Ascending aorta (tissue), 2 donors: ENCODE measurements at regions not wholly inside any gene's neighbourhood (a gene's known extent, or its start where the extent isn't known, plus 50 kb on each side); places are given as distances from the start of the nearest gene placed in this dataset.

Experiments
- DNase-seq, 2 donors: peaks; one replicate each; pipeline ENCODE4 v3.0.0-alpha.2; 2019; ENCODE audit warnings: low spot score in 2 of 2
- H3K27ac ChIP-seq, 2 donors: fragments of 200-600 bp; sonication (generic); one replicate each; pipeline ENCODE4 v1.5.1; 2016 to 2017; ENCODE audit warnings: mild to moderate bottlenecking in 1 of 2
- H3K27me3 ChIP-seq: fragments of 200-600 bp; sonication (generic); one replicate; pipeline ENCODE4 v1.5.1; 2017
- H3K36me3 ChIP-seq, 2 donors: fragments of 200-600 bp; sonication (generic); one replicate each; pipeline ENCODE4 v1.5.1; 2016
- H3K4me1 ChIP-seq, 2 donors: fragments of 200-600 bp; sonication (generic); one replicate each; pipeline ENCODE4 v1.5.1; 2016 to 2017; ENCODE audit warnings: mild to moderate bottlenecking in 1 of 2
- H3K4me3 ChIP-seq, 2 donors: fragments of 200-600 bp; sonication (generic); one replicate each; pipeline ENCODE4 v1.5.1; 2016 to 2017; ENCODE audit warnings: mild to moderate bottlenecking in 1 of 2
- H3K9me3 ChIP-seq, 2 donors: fragments of 200-600 bp; sonication (generic); one replicate each; pipeline ENCODE4 v1.5.1; 2016
- CTCF ChIP-seq, 3 experiments: fragments of 200-600 bp in 2 of 3; fragments of 450-650 bp in 1 of 3; sonication (generic) in 2 of 3; IDR thresholded peaks; one replicate each; pipeline ENCODE4 v1.5.1; 2016 to 2019; ENCODE audit warnings: antibody characterized with exemption in 3 of 3, mild to moderate bottlenecking in 1 of 3, moderate library complexity in 1 of 3
- intact Hi-C: fragments of 100-400 bp; cut with DNase I; formaldehyde crosslinking; loops from one replicate; pipeline ENCODE4 v1.15.1; 2023

GRCh38 chr9:107933097-107933496 lies 443.5 kb upstream of the KLF4 start:
- Histone ChIP-seq H3K27ac (no peak overlapping the region), H3K36me3 (no peaks in the 10 kb centered on the region), H3K27me3 (no peaks in the 10 kb centered on the region), H3K9me3 (no peaks in the 10 kb centered on the region), H3K4me3 (no peak overlapping the region), H3K4me1 (no peaks in the 10 kb centered on the region)
- TF ChIP-seq CTCF (IDR thresholded peaks at IDR 0.05): no peak
- no peak for DNase-seq
- intact Hi-C loops: no loop called here

GRCh38 chr9:107932601-107933000 lies 443.0 kb upstream of the KLF4 start:
- Histone ChIP-seq H3K27me3 (no peaks in the 10 kb centered on the region), H3K27ac (no peak overlapping the region), H3K4me3 (no peak overlapping the region), H3K36me3 (no peaks in the 10 kb centered on the region), H3K4me1 (no peaks in the 10 kb centered on the region), H3K9me3 (no peaks in the 10 kb centered on the region)
- DNase-seq: no peak
- intact Hi-C loops: no loop called here
- no peak for TF ChIP-seq CTCF (IDR thresholded peaks at IDR 0.05)

- no peak for TF ChIP-seq CTCF (IDR thresholded peaks at IDR 0.05)
- intact Hi-C loops: no loop called here
- Histone ChIP-seq H3K27ac (no peak overlapping the region), H3K27me3 (no peaks in the 10 kb centered on the region), H3K4me3 (no peak overlapping the region), H3K36me3 (no peaks in the 10 kb centered on the region), H3K9me3 (no peaks in the 10 kb centered on the region), H3K4me1 (no peaks in the 10 kb centered on the region)
- DNase-seq: no peak
Observed at GRCh38 chr9:107932046-107932445, 442.5 kb upstream of the KLF4 start.

GRCh38 chr9:107931071-107931715 lies 441.6 kb upstream of the KLF4 start:
- Histone ChIP-seq H3K4me1 (no peaks in the 10 kb centered on the region), H3K36me3 (no peaks in the 10 kb centered on the region), H3K27ac (no peak overlapping the region), H3K4me3 (no peak overlapping the region), H3K27me3 (no peaks in the 10 kb centered on the region), H3K9me3 (no peaks in the 10 kb centered on the region)
- no peak for TF ChIP-seq CTCF (IDR thresholded peaks at IDR 0.05)
- intact Hi-C loops: no loop called here
- DNase-seq: no peak

GRCh38 chr9:107929443-107929842 lies 439.9 kb upstream of the KLF4 start:
- H3K27ac ChIP-seq: no peak overlapping the region
- no peaks in the 10 kb centered on the region for H3K36me3 ChIP-seq
- no peak overlapping the region for H3K4me3 ChIP-seq
- no peak for TF ChIP-seq CTCF (IDR thresholded peaks at IDR 0.05)
- no peaks in the 10 kb centered on the region for H3K4me1 ChIP-seq
- peaks cover 0 to 5% of the 10 kb centered on the region in 2 donors for H3K9me3 ChIP-seq
- no peaks in the 10 kb centered on the region for H3K27me3 ChIP-seq
- DNase-seq: peak; percentile 28 to 78
- intact Hi-C loops: no loop called here
